Hindlimb muscle (tissue), 1 donor: ENCODE measurements at regions not wholly inside any gene's neighbourhood (a gene's known extent, or its start where the extent isn't known, plus 50 kb on each side); places are given as distances from the start of the nearest gene placed in this dataset.

Source experiments
- DNase-seq: peaks from one replicate; pipeline ENCODE4 v3.0.0-alpha.2; 2013

DNA sequence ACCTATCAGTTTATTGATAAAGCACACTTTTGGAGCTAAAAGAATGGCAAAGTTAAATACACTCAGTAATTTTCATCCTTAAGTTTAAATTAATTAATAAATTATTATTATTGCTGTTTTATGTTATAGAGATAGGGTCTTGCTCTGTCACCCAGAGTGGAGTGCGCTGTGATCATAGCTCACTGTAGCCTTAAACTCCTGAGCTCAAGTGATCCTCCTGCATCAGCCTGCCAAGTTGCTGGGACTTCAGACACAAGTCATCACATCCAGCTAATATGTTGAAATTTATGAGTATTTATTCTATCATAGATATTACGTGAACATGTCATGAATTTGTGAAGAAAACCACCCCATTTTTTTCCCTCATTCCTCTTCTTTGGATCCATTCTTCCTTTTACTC, 64.2 kb downstream of the GJA1 start:
- DNase-seq: no peak

DNA sequence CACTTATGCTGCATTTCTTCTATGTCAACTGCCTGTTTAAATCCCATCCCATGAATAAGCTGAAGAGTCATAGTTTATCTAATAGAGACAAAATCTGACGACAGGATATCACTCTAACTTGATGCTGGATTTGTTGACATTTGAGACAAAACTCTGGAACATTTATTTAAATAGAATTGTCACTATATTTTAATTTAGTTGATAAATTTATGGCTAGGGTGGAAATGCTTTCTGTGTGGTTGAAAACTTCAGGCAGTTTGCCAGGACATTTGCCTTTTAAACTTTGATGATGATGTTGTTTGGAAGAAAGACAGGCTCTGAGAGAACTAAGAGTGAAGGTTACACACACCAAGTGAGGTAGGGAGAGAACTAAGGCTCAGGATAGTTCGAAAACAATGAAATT, 68.1 kb downstream of the GJA1 start:
- DNase-seq: no peak

DNA sequence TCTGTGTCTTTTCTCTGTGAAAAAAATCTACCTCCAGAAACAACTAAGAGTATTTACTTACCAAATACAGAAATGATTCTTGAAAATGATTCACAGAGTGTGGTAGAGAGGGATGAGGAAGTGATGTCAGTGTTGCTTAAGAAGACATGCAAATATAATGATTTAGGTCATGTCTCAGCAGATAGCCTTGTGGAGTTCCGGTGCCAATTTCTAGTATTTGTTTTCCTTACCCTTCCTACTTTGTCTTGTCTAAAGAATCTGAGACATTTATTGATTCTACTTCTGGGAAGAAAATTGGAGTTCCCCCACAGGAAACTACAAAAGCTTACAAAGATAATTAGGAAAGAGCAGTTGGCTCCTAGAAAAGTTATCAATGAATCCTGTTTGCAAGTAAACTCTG, 68.8 kb downstream of the GJA1 start:
- no peak for DNase-seq

DNA sequence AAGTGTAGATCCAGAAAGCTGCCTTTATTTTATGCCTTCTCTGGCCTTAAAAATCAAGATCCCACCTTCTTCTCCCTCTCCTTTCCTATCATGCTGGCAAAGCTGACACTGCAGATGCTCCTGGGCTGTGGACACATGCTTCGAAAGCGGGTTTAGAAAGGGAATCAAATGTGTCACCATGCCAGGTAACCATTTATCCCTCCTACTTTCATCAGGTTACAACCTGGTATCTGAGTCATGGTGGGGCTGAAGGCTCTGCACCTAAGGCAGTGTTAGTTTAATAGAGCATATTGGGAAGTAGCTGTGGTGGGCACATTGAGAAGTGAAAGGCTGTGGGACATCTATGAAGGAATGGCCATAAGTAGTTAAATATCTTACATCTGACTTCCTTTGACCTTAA, 69.8 kb downstream of the GJA1 start:
- no peak for DNase-seq

DNA sequence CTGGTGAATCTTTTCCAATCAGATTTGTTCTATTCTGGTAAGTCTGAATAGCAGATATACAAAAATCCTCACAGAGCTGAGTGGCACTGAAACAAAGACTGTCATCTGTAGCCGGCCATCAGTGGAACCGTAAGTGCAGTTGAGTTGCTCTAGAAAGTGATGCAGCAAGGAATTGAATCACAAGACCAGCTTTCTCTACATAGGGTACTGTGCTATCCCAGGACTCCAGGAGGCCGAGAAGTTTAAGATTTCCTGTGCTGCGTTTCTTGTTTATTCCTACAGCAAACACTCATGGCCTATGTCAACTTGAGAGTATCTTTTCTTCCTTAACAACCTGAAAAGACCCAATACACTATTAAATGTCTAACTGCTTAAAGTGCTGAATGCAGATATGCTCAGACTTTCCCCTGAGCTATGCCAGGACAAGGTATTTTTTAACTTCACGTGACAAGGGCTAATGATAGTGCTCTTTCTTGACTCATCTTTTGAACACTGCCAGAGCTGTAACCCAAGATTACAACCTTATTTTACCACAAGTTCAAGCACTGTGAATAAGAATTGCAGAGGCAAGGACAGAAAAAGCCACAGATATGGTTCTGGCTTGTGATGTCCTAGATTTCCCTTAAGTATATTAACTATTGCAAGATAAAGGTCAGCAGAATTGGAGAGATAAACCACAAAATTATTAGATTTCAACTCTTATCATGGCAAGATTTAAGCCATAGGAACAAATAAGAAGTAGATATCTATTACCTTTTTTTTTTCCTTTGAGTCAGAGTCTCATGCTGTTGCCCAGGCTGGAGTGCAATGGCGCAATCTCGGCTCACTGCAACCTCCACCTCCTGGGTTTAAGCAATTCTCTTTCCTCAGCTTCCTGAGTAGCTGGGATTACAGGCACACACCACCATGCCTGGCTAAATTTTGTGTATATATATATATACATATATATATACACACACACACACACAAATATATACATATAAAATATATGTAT, 71.6 kb downstream of the GJA1 start:
- DNase-seq: no peak

DNA sequence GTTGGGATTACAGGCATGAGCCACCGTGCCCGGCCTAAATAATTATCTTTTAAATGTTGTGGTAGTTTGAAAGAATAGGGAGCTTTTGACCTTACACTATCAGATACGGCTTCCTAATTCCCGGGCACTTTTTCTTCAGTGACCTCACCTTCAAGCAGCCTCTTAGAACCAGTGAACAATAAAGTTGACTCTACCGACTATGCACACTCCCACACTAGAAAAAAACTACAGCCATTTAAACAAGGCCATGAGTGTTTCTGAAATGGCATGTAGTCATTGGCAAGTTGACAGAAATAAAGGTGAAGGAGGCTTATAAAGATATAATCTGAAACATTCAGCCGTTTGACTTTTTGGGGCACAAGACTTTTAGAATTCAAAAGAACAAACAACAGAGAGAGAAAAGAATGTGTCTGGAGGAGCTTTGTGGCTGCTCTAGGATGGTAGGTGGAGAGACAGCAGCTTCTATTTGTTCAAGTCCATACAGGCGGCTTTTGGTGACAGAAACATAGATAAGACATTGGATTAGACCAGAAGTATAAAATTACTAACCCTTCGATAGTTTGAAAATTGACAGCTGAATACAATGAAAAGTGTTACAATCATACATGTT, 75.2 kb downstream of the GJA1 start:
- DNase-seq: no peak

DNA sequence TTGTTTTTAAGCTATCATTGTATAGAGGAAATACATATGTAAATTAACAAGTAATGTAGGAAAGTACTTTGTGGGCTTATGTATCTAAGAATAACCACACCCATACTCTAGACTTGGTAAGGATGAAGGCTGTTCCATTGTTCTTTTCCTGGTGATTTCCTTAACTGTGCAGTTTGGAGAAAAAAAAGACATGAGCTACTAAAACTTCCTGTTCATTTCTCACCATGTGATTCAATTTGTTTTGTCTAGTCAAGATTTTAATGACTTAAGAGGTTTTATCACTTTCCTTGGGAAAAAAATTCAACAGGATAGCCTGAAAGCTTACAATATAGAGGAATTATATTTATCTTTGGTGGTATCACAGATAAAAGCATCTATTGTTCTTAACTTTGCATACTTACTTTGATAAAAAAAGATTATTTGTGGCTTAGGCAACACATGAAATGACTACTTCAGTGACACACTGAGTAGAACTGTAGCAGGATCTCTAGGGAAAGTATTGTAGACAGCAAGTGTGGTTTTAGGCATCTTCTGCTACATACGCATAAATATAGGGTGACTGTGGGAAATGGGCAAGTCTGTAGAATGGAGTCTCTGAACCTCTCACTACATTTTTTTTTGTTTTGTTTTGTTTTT, 80.3 kb downstream of the GJA1 start:
- no peak for DNase-seq

DNA sequence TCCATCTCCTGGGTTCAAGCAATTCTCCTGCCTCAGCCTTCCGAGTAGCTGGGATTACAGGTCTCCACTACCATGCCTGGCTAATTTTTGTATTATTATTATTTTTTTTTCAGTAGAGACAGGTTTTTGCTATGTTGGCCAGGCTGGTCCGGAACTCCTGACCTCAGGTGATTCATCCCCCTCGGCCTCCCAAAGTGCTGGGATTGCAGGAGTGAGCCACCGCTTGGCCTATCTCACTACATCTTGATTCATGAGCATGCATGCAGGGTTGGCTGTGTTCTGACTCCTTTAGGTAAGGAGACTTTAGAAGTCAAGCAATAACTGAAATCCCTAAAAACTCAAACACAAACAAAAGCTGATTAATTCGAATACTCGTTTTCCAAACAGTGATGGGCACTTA, 80.9 kb downstream of the GJA1 start:
- no peak for DNase-seq

DNA sequence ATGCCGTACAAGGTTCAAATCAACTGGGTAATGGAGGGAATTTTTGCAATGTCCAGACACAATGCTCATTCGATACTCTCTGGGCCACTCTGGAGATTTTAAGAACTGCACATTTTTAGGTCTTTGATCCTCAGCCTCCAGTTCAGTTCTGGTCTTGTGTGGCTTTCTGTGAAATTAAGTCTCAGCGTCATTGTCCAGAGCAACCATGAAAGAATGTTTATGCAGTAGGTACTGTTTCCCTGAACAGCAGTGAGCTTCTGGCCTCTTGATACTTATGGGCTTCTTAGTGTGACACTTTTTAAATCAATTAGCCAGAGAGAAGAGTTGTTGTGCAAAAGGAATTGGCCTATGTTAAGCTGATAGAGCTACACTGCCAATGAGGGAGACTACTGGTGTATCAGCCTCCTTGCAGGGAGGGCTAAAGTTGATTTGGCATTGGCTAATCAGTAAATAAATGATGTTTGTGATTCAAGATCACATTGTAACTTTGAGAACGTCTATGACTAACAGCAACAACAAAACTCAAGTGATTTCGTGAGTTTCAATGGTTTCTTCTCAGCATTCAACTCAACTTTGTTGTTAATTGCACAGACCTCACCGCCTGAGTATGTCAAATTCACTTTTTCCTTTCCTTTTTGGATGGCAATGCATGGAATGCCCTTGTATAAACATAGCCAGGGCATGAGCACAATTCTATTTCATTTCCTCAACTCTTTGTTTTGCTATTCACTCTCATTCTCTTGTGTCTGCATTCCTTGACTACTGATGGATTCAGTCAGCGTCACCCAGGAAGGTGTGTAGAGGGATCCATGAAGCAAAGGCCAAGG, 85.1 kb downstream of the GJA1 start:
- no peak for DNase-seq

DNA sequence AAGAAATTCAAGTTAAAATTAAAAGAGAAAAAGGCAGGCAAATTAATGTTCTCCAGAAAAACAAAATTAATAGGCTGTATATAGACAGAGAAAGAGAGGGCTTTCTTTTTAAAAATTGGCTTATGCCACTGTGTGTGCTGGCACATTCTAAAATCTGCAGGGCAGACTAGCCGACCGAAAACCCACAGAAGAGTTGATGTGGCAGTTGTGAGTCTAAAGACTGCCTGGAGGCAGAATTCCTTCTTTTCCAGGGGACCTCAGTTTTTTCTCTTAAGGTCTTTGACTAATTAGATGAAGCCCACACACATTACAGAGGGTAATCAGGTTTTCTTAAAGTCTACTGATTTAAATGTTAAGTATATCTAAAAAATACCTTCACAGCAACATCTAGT, 85.7 kb downstream of the GJA1 start:
- no peak for DNase-seq

DNA sequence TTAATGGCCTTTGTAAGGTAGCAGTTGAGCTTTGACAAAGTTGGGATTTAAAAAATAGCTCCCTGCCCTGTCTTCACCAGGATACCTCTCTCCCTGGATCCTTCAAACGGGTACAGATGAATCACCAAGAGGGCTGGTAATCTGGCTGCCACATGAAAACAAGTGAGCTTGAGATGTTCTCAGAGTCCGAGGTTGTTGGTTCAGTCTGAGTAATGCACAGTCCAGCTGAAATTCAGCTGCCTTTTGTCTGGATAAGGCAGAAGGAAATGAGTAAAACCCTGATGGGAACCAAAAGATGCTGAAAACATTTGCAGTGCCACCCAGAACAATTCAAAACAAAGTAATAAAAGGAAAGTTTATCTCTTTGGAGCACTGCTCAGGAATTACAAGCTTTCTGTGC, 86.8 kb downstream of the GJA1 start:
- DNase-seq: no peak

DNA sequence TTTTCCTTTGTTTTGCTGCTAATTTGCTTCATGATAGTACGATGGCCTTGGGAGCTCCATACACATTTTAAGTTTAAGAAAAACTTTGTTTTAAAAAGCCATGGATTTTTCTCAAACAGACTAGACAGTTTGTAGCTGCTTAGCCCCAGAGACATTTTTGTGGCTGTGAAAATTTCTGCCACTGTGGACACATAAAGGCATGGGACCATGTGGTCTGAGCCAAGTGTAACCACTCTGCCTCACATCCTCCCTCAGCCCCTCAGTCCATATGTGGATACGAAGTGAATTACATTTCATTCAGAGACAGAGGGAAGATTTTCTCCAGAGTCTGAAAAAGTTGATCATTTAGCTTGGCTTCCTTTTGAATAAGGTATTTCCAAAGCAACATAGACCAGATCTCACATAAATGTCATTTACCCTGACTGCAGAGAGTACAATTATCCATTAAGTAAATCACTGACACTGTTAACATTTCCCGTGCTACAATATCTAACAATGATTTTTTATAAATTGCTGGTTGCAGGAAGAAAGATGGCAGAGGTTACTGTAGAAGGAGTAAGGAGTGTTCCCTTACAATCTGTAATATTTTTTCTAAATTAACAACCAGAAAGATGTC, 87.4 kb downstream of the GJA1 start:
- no peak for DNase-seq

DNA sequence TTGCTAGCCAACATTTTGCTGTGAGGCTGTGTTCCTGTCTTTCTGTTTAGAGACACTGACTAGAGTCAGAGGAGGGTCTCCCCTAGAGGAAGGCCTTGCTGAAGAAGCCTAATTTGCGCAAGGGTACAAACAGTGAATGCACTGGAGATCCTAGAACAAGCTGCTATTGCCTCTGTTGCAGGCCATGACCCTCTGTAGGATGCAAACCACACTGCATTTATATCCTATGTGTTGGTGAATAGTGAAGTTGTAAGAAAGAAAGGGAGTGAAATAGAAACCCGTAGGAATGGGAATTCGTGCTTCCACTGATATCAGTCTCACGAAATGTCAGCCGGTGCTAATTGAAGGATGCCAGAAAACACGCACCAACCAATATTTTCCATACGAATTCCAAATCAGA, 88.2 kb downstream of the GJA1 start:
- DNase-seq: no peak

DNA sequence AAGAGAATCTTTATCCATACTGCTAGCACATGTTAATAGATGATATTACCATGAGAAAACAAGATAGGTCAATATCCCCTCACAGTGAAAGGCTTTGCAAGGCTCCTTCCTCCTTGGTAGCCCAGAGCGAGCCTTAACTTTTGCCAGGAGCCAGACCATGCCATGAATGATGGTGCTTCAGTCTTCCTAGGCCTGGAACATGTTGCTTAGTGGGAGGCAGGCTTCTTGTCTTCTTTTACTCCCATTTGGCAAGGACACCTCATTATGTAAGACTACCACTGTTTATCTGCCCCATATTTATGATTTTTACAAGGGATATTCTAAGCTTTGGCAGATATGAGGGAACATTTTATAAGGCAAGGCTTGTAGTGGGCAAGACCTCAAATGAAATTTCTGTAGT, 90.8 kb downstream of the GJA1 start:
- no peak for DNase-seq

DNA sequence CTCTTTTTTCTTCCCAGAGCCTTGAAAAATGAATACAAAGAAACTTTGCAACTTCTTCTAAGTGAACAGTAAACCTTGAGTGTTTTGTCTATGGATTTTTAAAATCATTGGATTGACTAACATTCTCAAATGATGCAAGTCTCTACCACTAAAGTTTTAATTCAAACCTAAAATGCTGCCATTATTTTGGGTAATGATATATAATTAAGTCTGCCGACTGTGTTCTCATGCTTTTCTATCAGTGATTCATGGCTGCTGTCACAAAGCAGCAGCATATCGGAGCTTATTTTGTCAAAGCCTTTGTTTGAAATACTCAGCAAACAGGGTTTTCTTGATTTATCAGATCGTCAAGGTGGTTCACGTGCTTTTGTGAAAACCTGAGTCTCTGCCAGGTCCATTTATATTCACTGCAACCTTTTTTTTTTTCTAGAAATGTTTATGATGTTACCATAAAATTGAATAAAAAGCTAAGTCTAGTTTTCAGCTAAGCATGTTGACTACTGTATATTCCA, 96.3 kb downstream of the GJA1 start:
- no peak for DNase-seq

DNA sequence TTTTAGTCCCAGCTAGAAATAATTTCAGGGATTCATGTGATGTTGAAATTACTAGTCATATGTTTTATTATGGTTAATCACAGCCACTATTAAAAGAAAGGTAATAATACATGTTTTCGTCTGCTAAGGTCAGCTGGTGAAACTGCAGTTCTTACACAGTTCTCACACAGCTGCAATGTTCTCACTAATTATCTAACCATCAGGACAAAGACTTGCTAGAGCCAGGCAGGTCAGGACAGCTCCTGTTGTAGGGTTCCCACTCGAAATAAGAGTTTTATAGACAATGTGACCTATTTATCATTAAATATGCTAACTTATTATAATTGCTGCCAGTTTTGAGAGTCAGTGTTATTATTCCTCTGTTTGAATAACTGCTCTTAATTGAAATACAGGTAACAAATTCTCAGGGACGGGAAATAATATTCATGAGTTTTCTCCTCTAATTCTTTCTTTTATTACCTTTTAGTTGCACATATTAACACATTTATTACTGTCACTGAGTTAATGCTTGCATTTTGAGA, 97.9 kb downstream of the GJA1 start:
- no peak for DNase-seq

DNA sequence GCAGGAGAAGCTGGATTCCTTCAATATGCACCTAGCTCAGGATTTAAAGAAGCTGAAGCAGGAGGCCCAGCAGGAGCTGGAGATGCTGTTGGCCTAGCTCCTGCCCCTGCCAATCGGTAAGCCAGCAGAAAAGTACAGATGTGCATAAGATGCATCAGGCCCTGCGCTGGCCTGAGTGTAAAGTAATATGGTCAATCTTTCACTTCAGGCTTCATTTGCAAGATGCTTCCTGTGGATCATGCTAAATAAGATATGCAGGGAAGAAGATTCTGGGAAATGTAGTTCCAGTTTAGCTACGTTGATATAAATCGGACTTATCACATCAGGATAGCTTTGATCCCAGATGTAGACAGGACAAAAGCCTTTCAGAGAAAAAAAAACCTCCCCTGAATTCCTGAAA, 100.3 kb downstream of the GJA1 start:
- no peak for DNase-seq

DNA sequence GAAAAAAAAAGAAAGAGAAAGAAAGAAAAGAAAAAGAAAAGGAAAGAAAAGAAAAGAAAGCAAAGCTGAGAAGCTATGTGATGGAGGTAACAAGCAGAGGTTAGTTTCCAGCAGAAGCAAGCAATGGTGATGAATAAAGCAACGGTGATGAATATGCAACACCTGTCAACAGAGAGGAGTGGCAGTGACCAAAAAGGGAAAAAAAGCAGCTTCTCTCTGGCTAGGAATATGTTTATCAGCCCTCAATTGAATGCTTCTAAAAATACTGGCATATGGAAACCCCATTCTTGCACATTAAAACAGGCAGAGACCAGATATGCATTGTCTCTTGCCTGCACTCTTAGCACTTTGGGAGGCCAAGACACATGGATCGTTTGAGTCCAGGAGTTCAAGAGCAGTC, 100.9 kb downstream of the GJA1 start:
- DNase-seq: no peak

DNA sequence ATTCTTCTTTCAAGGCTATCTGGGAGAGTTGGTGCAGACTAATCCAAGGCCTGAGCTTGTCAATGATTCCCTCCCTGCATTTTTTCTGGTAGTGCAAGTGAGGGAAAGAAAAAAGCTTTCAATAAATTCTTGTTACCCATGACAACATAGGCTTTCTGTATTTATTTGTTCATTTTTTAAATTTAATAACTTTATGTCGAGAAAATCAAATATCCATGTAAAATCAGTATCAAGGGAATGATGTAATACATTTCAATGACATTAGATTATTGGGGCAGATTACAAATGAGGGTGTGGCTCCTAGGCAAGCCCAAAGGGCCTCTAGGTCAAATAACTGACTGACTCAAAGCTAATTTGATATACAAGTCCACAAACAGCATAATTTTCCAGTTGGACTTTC, 104.0 kb downstream of the GJA1 start:
- no peak for DNase-seq

DNA sequence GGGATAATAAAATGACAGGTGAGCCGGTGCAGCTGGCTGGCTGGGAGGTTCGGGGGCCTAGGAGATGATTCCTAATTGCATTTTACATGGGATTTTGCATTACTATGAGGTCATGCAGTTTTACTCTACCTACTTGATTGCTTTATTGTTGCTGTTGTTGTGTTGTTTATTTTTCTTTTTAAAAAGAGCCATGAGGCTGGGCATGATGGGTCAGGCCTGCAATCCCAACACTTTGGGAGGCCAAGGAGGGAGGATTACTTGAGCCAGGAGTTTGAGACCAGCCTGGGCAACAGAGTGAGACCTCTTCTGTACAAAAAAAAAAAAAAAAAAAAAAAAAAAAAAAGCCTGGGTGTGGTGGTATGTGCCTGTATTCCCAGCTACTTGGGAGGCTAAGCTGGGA, 104.8 kb downstream of the GJA1 start:
- DNase-seq: no peak

DNA sequence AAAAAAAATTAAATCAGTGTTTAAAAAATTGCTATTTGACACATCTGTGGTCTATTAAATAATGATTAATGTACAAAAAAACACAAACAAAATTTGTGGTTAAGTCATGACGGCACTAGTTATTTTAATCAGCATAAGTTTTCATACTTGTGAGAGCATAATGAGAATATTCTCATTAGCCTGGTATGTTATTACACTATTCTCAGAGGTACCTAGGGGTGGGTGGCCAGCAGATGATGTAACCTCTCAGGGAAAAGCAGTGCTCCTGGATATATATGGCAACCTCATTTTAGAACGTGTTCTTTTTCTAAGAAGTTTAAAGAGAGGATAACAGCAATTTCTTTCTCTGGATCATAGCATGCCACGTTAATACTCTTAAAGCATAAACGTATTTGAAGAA, 109.2 kb downstream of the GJA1 start:
- DNase-seq: no peak

DNA sequence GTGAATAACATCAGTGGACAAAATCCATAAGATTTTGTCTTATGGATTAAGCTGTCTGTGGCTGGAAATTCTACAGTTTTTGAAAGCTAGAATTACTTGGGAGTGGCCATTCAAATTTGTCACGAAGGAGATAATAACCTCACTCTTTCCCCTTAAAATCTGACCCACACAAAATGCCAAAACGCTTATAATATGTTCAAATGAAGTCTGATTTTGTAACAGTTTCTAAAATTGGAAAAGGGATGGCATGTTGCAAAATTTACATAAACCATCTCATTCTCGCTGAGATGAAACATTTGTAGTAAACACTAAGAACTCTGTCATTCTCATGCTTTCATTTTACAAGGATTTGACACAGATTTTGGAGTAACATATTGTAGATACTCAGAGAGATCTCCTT, 112.7 kb downstream of the GJA1 start:
- no peak for DNase-seq
